ENCODE measurements at regions not wholly inside any gene's neighbourhood (a gene's known extent, or its start where the extent isn't known, plus 50 kb on each side); places are given as distances from the start of the nearest gene placed in this dataset.

DNA sequence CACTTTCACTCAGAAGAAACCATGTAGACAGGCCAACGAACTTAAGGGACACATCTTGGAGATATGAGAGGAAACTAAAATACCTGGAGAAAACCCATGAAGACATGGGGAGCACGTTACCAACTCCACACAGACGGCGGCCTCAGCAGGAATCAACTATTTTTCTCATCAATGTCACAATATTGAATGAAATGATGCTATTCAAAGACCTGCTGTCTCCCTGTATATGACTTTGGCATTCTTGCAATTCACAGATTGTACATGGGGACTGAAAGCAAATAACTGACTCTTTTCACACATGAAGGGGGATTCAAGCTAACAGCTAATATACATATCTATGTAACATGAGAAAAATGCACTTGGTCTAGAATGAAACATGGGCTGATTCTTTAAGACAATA lies 869.0 kb downstream of the NXPH1 start:
- no peaks in the 10 kb centered on the region for H3K79me1 ChIP-seq (ENCODE audit: insufficient read depth, low read depth, low read length, poor library complexity, severe bottlenecking)
- H3K27me3 ChIP-seq (ENCODE audit: insufficient read depth, low read length) = no peaks in the 10 kb centered on the region
- Mint-ChIP-seq H3K4me3 (no peak overlapping the region), H3K27me3 (ENCODE audit: low read depth) (no peaks in the 10 kb centered on the region), H3K36me3 (ENCODE audit: insufficient read depth in 1 of 3, low read depth in 3 of 3) (no peaks in the 10 kb centered on the region), H3K9me3 (no peaks in the 10 kb centered on the region), H3K4me1 (no peaks in the 10 kb centered on the region), H3K27ac (no peak overlapping the region; a peak in 1 of 7 replicates)
- H3K4ac ChIP-seq (ENCODE audit: low read depth, low read length) = no peak overlapping the region
- no peak overlapping the region for H3K56ac ChIP-seq (ENCODE audit: insufficient read length, low read depth, low read length)
- no peak overlapping the region for H2BK120ac ChIP-seq (ENCODE audit: low read depth, low read length, poor library complexity, severe bottlenecking)
- no peak overlapping the region for H3T11ph ChIP-seq (ENCODE audit: low read length)
- H4K5ac ChIP-seq (ENCODE audit: insufficient read length, low read depth, low read length) = no peak overlapping the region
- no peak overlapping the region for H2AK5ac ChIP-seq (ENCODE audit: insufficient read length, low read length)
- no peak overlapping the region for H2BK5ac ChIP-seq (ENCODE audit: insufficient read length, low read length)
- H3K14ac ChIP-seq (ENCODE audit: insufficient read depth, low read length) = no peak overlapping the region
- H2BK20ac ChIP-seq (ENCODE audit: low read depth, low read length, poor library complexity, severe bottlenecking) = no peak overlapping the region
- TF ChIP-seq, protein P1, sequence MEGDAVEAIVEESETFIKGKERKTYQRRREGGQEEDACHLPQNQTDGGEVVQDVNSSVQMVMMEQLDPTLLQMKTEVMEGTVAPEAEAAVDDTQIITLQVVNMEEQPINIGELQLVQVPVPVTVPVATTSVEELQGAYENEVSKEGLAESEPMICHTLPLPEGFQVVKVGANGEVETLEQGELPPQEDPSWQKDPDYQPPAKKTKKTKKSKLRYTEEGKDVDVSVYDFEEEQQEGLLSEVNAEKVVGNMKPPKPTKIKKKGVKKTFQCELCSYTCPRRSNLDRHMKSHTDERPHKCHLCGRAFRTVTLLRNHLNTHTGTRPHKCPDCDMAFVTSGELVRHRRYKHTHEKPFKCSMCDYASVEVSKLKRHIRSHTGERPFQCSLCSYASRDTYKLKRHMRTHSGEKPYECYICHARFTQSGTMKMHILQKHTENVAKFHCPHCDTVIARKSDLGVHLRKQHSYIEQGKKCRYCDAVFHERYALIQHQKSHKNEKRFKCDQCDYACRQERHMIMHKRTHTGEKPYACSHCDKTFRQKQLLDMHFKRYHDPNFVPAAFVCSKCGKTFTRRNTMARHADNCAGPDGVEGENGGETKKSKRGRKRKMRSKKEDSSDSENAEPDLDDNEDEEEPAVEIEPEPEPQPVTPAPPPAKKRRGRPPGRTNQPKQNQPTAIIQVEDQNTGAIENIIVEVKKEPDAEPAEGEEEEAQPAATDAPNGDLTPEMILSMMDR (conservative IDR thresholded peaks at IDR 0.05) = no peak
- no peak overlapping the region for H4K8ac ChIP-seq (replicated peaks; ENCODE audit: insufficient read length, low read depth, low read length)
- H3K9ac ChIP-seq (ENCODE audit: extremely low read depth, insufficient read length, low read length) = no peak overlapping the region
- no peaks in the 10 kb centered on the region for H3K4me1 ChIP-seq (ENCODE audit: insufficient read depth, low read length)
- H2BK15ac ChIP-seq (ENCODE audit: low read depth, low read length) = no peak overlapping the region
- H3K4me2 ChIP-seq (ENCODE audit: insufficient read depth, insufficient read length, low read length) = no peak overlapping the region
- H4K20me1 ChIP-seq (ENCODE audit: control insufficient read depth, insufficient read depth, insufficient read length) = no peaks in the 10 kb centered on the region
- no CpG with 5 or more reads among the region's 4 CpGs for WGBS (ENCODE audit: extremely low coverage, insufficient read length, low lambda C conversion rate)
- no peak overlapping the region for H3K18ac ChIP-seq (ENCODE audit: insufficient read length, low read depth, low read length)
- H2AFZ ChIP-seq (ENCODE audit: low read length) = no peak overlapping the region
- no peaks in the 10 kb centered on the region for H3K79me2 ChIP-seq (ENCODE audit: insufficient read depth, low read length)
- H3K23me2 ChIP-seq (ENCODE audit: insufficient read length, low read depth, low read length, poor library complexity, severe bottlenecking) = no peaks in the 10 kb centered on the region
- no peak overlapping the region for H4K91ac ChIP-seq (ENCODE audit: insufficient read length, low read depth, low read length)
- no peak for DNase-seq
- no peak overlapping the region for H2BK12ac ChIP-seq (ENCODE audit: insufficient read length, low read depth, low read length)
- no peak overlapping the region for H3K27ac ChIP-seq (ENCODE audit: insufficient read length, low read depth, low read length)
- H3K9me3 ChIP-seq (ENCODE audit: control insufficient read depth, low read depth, low read length) = no peaks in the 10 kb centered on the region
- no peak overlapping the region for H3K23ac ChIP-seq (ENCODE audit: insufficient read length, low read depth, low read length)

Measured in H9 (cell line).